Skeletal muscle tissue (tissue), 3 donors: ENCODE measurements at regions not wholly inside any gene's neighbourhood (a gene's known extent, or its start where the extent isn't known, plus 50 kb on each side); places are given as distances from the start of the nearest gene placed in this dataset.

Source experiments
- H3K27ac ChIP-seq: one replicate; pipeline ENCODE4 v1.7.0; 2013; ENCODE audit warnings: mild to moderate bottlenecking, low read depth, low read length, inconsistent platforms
- H3K27me3 ChIP-seq, 3 donors: one replicate each; pipeline ENCODE4 v1.7.0; 2013; ENCODE audit warnings: low read length in 3 of 3; ENCODE audit not compliant: control insufficient read depth in 3 of 3, insufficient read depth in 3 of 3
- H3K36me3 ChIP-seq, 3 donors: one replicate each; pipeline ENCODE4 v1.7.0; 2013; ENCODE audit warnings: low read length in 3 of 3; ENCODE audit not compliant: control insufficient read depth in 3 of 3, insufficient read depth in 3 of 3
- H3K4me1 ChIP-seq, 3 donors: one replicate each; pipeline ENCODE4 v1.7.0; 2013; ENCODE audit warnings: low read length in 3 of 3, mild to moderate bottlenecking in 3 of 3; ENCODE audit not compliant: control insufficient read depth in 3 of 3, insufficient read depth in 3 of 3
- H3K4me3 ChIP-seq, 3 donors: one replicate each; pipeline ENCODE4 v1.7.0; 2013; ENCODE audit warnings: low read length in 3 of 3
- H3K9ac ChIP-seq, 3 donors: one replicate each; pipeline ENCODE4 v1.7.0; 2013; ENCODE audit warnings: low read length in 3 of 3, mild to moderate bottlenecking in 3 of 3, moderate library complexity in 2 of 3, low read depth in 1 of 3
- H3K9me3 ChIP-seq, 3 donors: one replicate each; pipeline ENCODE4 v1.7.0; 2013; ENCODE audit warnings: low read length in 3 of 3; ENCODE audit not compliant: control insufficient read depth in 3 of 3
- donor health status: Osteomylitis.

DNA sequence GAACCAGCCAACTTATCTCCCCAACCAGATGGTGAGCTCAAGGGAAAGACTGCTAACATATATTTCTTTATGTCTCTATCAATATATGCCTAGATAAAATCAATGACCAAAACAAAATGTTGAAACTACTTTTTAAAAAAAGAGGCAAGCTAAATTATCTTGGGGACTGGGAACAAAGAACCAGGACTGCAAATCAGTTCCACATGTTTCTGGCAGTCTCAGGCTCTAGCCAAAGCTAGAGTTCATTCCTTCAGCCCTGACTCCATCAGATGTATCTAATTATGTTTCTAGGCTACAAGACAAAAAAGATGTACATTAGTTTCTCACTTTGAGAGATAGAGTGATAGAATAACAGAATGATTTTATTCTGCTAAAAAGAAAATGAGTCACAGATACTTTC, 1290.3 kb upstream of the SORCS1 start:
- Histone ChIP-seq H3K36me3 (no peaks in the 10 kb centered on the region), H3K4me3 (no peak overlapping the region), H3K9ac (no peak overlapping the region), H3K4me1 (no peaks in the 10 kb centered on the region), H3K27me3 (no peaks in the 10 kb centered on the region), H3K27ac (no peak overlapping the region), H3K9me3 (no peaks in the 10 kb centered on the region)

DNA sequence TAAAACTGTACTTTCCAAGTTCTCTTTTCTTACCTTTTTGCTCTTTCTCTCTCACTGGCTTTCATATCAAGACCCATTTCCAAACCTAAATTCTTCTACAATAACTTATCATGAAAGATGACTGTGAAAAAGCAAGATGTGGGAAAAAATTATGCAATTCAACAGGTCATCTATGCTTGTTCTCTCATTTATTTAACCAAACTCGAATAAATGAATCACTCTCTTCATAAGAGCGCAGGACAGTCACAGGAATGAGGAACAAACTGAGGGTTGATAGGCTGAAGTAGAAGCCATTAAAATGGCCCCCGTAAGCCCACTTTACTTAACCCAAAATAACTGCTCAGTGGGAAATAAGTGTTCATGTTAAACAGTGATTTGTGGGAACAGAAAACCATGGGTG, 1289.7 kb upstream of the SORCS1 start:
- no peak overlapping the region for H3K9ac ChIP-seq

DNA sequence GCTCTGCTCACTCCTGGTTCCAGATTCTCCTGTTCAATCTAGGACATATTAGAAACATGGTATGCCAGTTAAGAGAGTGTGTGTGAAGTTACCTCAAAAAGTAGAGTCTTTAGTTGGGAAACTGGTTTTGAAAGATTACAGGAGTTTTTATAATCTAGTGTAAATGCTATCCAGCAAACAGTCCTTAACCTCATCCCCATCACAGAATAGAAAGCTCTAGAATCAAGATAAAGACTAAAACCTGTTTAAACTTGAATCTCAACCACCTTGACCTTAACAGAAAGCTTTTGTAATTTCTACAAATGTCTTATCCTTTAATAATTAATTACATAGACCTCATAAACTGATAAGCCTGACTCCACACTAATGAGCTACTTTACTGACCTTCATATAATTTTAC, 1288.7 kb upstream of the SORCS1 start:
- no peaks in the 10 kb centered on the region for H3K4me1 ChIP-seq
- no peak overlapping the region for H3K9ac ChIP-seq
- H3K27me3 ChIP-seq: no peaks in the 10 kb centered on the region
- no peaks in the 10 kb centered on the region for H3K9me3 ChIP-seq
- H3K27ac ChIP-seq: no peak overlapping the region
- no peaks in the 10 kb centered on the region for H3K36me3 ChIP-seq
- H3K4me3 ChIP-seq: no peak overlapping the region

More for the DNA sequence above, 1289.7 kb upstream of the SORCS1 start:
- Histone ChIP-seq H3K9me3 (no peaks in the 10 kb centered on the region), H3K4me3 (no peak overlapping the region), H3K4me1 (no peaks in the 10 kb centered on the region), H3K27me3 (no peaks in the 10 kb centered on the region), H3K27ac (no peak overlapping the region), H3K36me3 (no peaks in the 10 kb centered on the region)

DNA sequence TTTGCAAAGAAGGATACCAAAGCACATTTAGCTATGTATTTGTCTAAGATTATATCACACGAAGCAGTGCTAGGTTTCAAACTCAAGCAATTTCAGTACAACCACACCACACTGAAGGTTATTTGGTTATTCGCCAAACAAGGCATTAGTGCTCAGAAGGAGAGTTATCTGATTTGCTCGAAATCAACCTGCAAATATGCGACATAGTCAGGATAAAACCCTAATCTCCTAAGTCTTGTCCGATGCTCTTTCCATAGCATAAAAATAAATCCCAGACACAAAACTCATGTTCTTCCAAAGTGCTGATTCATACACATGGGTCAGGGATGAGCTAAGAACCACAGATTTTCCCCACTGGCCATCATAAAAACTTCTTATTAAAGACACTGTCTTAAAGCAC, 1288.0 kb upstream of the SORCS1 start:
- H3K4me1 ChIP-seq: no peaks in the 10 kb centered on the region
- H3K9me3 ChIP-seq: no peaks in the 10 kb centered on the region
- H3K36me3 ChIP-seq: no peaks in the 10 kb centered on the region
- no peak overlapping the region for H3K27ac ChIP-seq
- H3K27me3 ChIP-seq: no peaks in the 10 kb centered on the region
- no peak overlapping the region for H3K4me3 ChIP-seq
- H3K9ac ChIP-seq: no peak overlapping the region

DNA sequence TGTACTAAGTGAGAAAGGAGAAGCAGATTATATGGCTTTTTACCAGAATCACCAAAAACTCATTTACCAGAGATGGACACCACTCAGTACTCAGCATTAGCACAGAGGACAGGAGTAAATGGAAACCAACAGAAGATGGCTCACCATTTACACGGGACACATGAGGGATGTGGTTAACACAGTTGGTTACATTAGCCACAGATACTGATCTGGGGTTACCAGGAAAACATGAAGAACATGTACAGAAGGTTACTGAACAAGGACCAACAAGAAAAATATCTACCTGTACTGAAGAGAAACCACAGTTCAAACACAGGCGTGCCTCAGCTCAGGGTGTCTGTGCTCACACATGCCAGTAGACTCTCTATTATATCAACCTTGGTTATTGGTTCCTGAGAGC, 1285.8 kb upstream of the SORCS1 start:
- Histone ChIP-seq H3K27me3 (no peaks in the 10 kb centered on the region), H3K4me3 (no peak overlapping the region), H3K27ac (no peak overlapping the region), H3K9ac (no peak overlapping the region), H3K9me3 (no peaks in the 10 kb centered on the region), H3K36me3 (no peaks in the 10 kb centered on the region), H3K4me1 (no peaks in the 10 kb centered on the region)

DNA sequence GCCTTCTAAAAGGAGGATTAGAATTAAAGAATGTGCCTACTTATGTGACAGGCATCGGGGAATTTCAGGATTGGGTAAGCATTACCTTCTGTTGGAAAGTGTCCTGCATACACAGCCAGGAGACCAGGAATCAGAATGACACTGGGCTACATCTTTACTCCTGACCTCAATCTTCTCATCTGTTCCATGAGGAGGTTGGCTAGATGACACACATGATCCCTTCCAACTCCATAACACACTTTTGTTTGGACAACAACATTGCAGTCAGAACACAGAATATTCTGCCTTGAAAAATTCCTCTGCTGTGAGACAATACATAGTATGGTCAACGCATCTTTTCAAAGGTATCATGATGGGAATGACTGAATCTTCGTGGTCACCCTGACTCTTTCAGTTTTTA, 1281.2 kb upstream of the SORCS1 start:
- Histone ChIP-seq H3K9me3 (no peaks in the 10 kb centered on the region), H3K27ac (no peak overlapping the region), H3K4me3 (no peak overlapping the region), H3K27me3 (no peaks in the 10 kb centered on the region), H3K36me3 (no peaks in the 10 kb centered on the region), H3K9ac (no peak overlapping the region), H3K4me1 (no peaks in the 10 kb centered on the region)

DNA sequence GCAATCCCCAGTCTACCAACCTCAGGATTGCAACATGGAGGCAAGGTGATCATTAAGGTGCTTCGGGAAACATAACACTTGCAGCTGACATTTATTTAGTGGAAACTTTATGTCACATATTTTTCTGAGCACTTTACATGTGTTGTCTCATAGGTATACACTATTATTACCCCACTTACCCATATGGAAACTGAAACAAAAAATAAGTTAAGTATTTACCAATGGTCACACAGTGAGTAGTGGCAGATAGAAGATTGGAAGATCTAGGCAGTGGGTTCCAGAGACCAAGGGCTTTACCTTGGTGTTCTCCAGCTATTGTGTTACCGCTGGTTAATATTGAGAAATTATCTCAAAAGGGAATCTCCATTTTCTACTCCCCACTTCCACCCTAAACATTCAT, 1279.1 kb upstream of the SORCS1 start:
- Histone ChIP-seq H3K4me3 (no peak overlapping the region), H3K36me3 (no peaks in the 10 kb centered on the region), H3K27me3 (no peaks in the 10 kb centered on the region), H3K9me3 (no peaks in the 10 kb centered on the region), H3K4me1 (no peaks in the 10 kb centered on the region), H3K27ac (no peak overlapping the region), H3K9ac (no peak overlapping the region)

DNA sequence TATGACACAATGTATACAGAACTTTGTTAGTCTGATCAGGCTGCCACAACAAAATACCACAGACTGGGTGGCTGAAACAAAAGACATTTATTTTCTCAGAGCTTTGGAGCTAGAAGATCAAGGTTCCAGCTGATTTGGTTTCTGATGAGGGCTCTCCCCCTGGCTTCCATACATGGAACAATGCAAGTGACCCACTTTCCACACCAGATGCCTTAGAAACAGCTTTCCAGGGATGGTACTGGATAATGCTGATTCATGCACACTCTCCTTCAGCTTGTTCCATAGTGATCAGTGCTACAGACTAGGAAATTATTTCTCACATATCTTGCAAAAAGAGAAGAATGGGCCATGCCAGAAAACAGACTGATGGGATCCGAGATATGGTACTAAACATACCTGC, 1274.9 kb upstream of the SORCS1 start:
- H3K4me3 ChIP-seq: no peak overlapping the region
- no peak overlapping the region for H3K9ac ChIP-seq
- H3K27me3 ChIP-seq: no peaks in the 10 kb centered on the region
- H3K27ac ChIP-seq: no peak overlapping the region
- no peaks in the 10 kb centered on the region for H3K36me3 ChIP-seq
- no peaks in the 10 kb centered on the region for H3K9me3 ChIP-seq
- no peaks in the 10 kb centered on the region for H3K4me1 ChIP-seq

DNA sequence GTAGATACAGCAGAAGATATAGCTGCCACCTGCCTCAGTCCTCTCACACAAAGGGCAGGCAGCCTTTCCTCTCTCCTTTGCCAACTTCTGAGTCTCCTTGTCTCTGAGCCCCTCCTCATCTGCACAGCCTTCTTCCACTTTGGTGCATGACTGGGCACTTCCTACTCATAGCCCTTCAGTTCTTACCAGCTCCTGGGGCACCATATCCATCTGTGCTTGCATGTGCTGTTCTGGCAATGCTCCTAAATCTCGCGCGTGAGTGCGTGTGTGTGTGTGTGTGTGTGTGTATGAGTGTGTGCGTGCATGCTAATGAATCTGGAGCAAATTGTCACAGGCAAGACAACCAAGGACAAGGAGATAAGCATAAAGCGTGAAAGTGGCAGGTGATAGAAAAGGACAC, 1271.6 kb upstream of the SORCS1 start:
- no peaks in the 10 kb centered on the region for H3K4me1 ChIP-seq
- no peaks in the 10 kb centered on the region for H3K27me3 ChIP-seq
- no peaks in the 10 kb centered on the region for H3K9me3 ChIP-seq
- H3K9ac ChIP-seq: no peak overlapping the region
- no peak overlapping the region for H3K4me3 ChIP-seq
- no peak overlapping the region for H3K27ac ChIP-seq
- H3K36me3 ChIP-seq: no peaks in the 10 kb centered on the region

DNA sequence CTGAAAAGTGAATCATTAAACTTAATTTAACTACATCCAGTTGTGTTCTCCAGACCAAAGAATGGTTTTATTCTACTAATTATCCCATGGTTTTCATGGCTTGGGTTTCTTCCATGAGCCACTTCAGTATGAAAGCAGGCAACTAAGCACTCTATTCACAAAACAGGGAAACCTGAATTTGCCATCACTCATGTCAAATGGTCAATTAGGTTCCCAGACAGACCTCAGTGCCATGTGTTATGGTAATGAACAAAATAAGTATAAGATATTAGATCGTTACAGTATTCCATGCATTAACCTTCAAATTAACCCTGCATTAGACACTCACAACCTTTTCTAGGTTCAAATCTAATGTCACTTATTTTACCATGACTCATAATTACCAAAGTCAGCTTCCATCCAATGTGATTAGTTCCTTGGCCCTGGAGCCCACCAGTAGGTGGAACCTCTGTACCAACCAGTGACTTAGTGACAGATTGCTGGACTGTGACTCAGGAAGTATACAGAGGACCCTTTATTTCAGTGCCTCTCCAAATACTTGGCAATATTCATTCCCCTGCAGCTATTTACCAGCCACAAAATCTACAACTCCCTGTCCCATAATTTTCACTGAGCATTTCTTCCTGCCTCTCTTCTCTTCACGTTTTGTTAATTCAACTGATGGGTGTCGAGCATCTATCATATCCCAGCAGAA, 1270.2 kb upstream of the SORCS1 start:
- H3K9me3 ChIP-seq: no peaks in the 10 kb centered on the region
- no peaks in the 10 kb centered on the region for H3K36me3 ChIP-seq
- no peak overlapping the region for H3K9ac ChIP-seq
- H3K27me3 ChIP-seq: no peaks in the 10 kb centered on the region
- H3K4me3 ChIP-seq: no peak overlapping the region
- H3K27ac ChIP-seq: no peak overlapping the region
- no peaks in the 10 kb centered on the region for H3K4me1 ChIP-seq

DNA sequence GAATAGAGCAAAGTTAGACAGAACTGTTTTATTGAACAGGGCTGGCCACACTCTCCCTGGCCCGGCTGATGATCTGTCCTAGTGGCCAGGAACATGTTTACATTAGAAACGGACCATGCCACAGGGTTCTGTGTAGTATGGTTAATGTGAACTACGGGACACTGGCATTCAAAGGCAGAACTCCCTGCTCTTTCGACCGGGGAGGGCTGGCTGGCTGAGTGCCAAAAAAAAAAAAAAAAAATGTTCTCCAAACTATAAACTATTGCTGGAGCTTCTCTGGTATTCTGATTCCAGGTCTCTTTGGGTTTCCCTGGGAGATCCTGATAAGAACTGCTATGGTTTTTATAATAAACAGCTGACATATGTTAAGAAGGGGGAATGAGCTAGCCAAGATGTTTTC, 1262.6 kb upstream of the SORCS1 start:
- Histone ChIP-seq H3K9ac (no peak overlapping the region), H3K36me3 (no peaks in the 10 kb centered on the region), H3K4me3 (no peak overlapping the region), H3K9me3 (no peaks in the 10 kb centered on the region), H3K27ac (no peak overlapping the region), H3K4me1 (no peaks in the 10 kb centered on the region), H3K27me3 (no peaks in the 10 kb centered on the region)
